Endothelial cell of umbilical vein (primary cell): ENCODE measurements at regions not wholly inside any gene's neighbourhood (a gene's known extent, or its start where the extent isn't known, plus 50 kb on each side); places are given as distances from the start of the nearest gene placed in this dataset.

Experiments
- BruUV-seq: library from RNA; stranded (reverse); fragments of 400-500 nt; replicated peaks from 2 replicates; lab custom pipeline; 2021; lab: Mats Ljungman, UMichigan
- CTCF ChIA-PET: fragments of 300-600, 350-600 bp; sonication (Branson Sonifier 250); formaldehyde crosslinking; loops from one replicate; lab custom pipeline; 2021; ENCODE audit warnings: antibody characterized with exemption, inconsistent platforms; lab: Charles Lee
- POLR2A ChIA-PET: fragments of 300-600, 350-600 bp; sonication (Branson Sonifier 250); formaldehyde crosslinking; loops from one replicate; lab custom pipeline; 2021; ENCODE audit warnings: antibody characterized with exemption, inconsistent platforms; lab: Charles Lee
- DNase-seq: peaks from one replicate; pipeline ENCODE4 v3.0.0-alpha.2; 2011; ENCODE audit warnings: low read depth, low spot score
- FAIRE-seq: peaks from 2 replicates; lab custom pipeline; 2011; peaks lifted over from hg19 to GRCh38; lab: Jason Lieb, UNC
- H2AFZ ChIP-seq: 2 replicates; pipeline ENCODE4 v1.6.0; 2012; ENCODE audit warnings: low read depth, low read length, control low read depth, inconsistent platforms
- H3K27ac ChIP-seq: 2 replicates; pipeline ENCODE4 v1.5.1; 2011; ENCODE audit warnings: low read depth, mild to moderate bottlenecking, control low read depth, low read length, moderate library complexity; ENCODE audit not compliant: insufficient read depth
- H3K27me3 ChIP-seq, 2 experiments: 2 replicates each; pipeline versions ENCODE4 v1.6.0 to v1.6.1; 2011; ENCODE audit warnings: low read length in 2 of 2, mixed read lengths in 1 of 2; ENCODE audit not compliant: control insufficient read depth in 2 of 2, insufficient read depth in 2 of 2
- H3K36me3 ChIP-seq, 2 experiments: 2 replicates in 1 of 2; 3 replicates in 1 of 2; pipeline ENCODE4 v1.5.1; 2011; ENCODE audit warnings: low read length in 2 of 2, mild to moderate bottlenecking in 1 of 2, moderate library complexity in 1 of 2; ENCODE audit not compliant: control insufficient read depth in 2 of 2, insufficient read depth in 2 of 2; ENCODE audit errors: extremely low read depth in 1 of 2
- H3K4me1 ChIP-seq: 3 replicates; pipeline ENCODE4 v1.5.1; 2011; ENCODE audit warnings: mild to moderate bottlenecking, low read length; ENCODE audit not compliant: control insufficient read depth, insufficient read depth; ENCODE audit errors: extremely low read depth
- H3K4me2 ChIP-seq: 2 replicates; pipeline ENCODE4 v1.6.1; 2011; ENCODE audit warnings: low read length, control low read depth, mixed read lengths; ENCODE audit not compliant: insufficient read depth
- H3K4me3 ChIP-seq, 3 experiments: fragments of 200-600 bp in 1 of 3; sonication (generic), shearing (Covaris generic) in 1 of 3; replicated peaks in 1 of 3; 2 replicates each; pipeline ENCODE4 v1.5.1; 2011 to 2016; ENCODE audit warnings: control low read depth in 3 of 3, low read length in 3 of 3, mild to moderate bottlenecking in 2 of 3, inconsistent platforms in 1 of 3, low read depth in 1 of 3, moderate library complexity in 1 of 3; ENCODE audit not compliant: insufficient read depth in 1 of 3
- H3K79me2 ChIP-seq: 2 replicates; pipeline ENCODE4 v1.6.0; 2012; ENCODE audit warnings: low read length, inconsistent platforms; ENCODE audit not compliant: control insufficient read depth, insufficient read depth
- H3K9ac ChIP-seq: replicated peaks from 2 replicates; pipeline ENCODE3; 2011; ENCODE audit warnings: low read length, control low read depth; ENCODE audit not compliant: insufficient read depth; ENCODE audit errors: extremely low read depth
- H3K9me1 ChIP-seq: replicated peaks from 3 replicates; pipeline ENCODE4 v1.6.0; 2011; ENCODE audit warnings: mild to moderate bottlenecking, low read length; ENCODE audit not compliant: control insufficient read depth, insufficient read depth; ENCODE audit errors: extremely low read depth
- H3K9me3 ChIP-seq: replicated peaks from 2 replicates; pipeline ENCODE4 v1.5.1; 2012; ENCODE audit warnings: low read length, inconsistent platforms; ENCODE audit not compliant: control insufficient read depth, insufficient read depth
- H4K20me1 ChIP-seq: replicated peaks from 2 replicates; pipeline ENCODE3; 2011; ENCODE audit warnings: mild to moderate bottlenecking, low read length; ENCODE audit not compliant: control insufficient read depth, insufficient read depth; ENCODE audit errors: extremely low read depth
- CTCF ChIP-seq, 2 donors: IDR thresholded peaks; 1 replicate in 1 of 2; 2 replicates in 1 of 2; pipeline ENCODE4 v1.5.1; 2011; ENCODE audit warnings: low read length in 2 of 2, mild to moderate bottlenecking in 2 of 2, moderate library complexity in 2 of 2, control low read depth in 1 of 2, inconsistent platforms in 1 of 2, low read depth in 1 of 2; ENCODE audit not compliant: insufficient read depth in 1 of 2; ENCODE audit errors: extremely low read depth in 1 of 2
- EZH2 ChIP-seq: IDR thresholded peaks from 2 replicates; pipeline ENCODE4 v1.6.1; 2012; ENCODE audit warnings: borderline replicate concordance, low read depth, mild to moderate bottlenecking, moderate library complexity, low read length, inconsistent platforms; ENCODE audit not compliant: severe bottlenecking
- FOS ChIP-seq: IDR thresholded peaks from 2 replicates; pipeline ENCODE4 v1.6.1; 2011; ENCODE audit warnings: mild to moderate bottlenecking, low read length, moderate library complexity, borderline replicate concordance; ENCODE audit not compliant: insufficient read depth
- GATA2 ChIP-seq: IDR thresholded peaks from 2 replicates; pipeline ENCODE4 v1.7.0; 2011; ENCODE audit warnings: low read depth, mild to moderate bottlenecking, moderate library complexity, mixed read lengths, low read length; ENCODE audit not compliant: insufficient read length, insufficient read depth
- MAX ChIP-seq: IDR thresholded peaks from 2 replicates; pipeline ENCODE4 v1.6.1; 2011; ENCODE audit not compliant: insufficient read depth, insufficient read length
- POLR2A ChIP-seq: IDR thresholded peaks from 2 replicates; pipeline ENCODE4 v1.6.1; 2012; ENCODE audit warnings: low read depth, mild to moderate bottlenecking, control low read depth, low read length
- POLR2AphosphoS5 ChIP-seq: IDR thresholded peaks from 2 replicates; pipeline ENCODE4 v1.6.1; 2012; ENCODE audit warnings: low read depth, mild to moderate bottlenecking, control low read depth, low read length, moderate library complexity; ENCODE audit not compliant: insufficient read depth
- dilution Hi-C: fragments of 300-500 bp; cut with MboI; formaldehyde crosslinking; loops from one replicate; pipeline ENCODE4 v1.15.0; 2019; ENCODE audit warnings: low sequenced_read_pairs; ENCODE audit not compliant: extremely low pct_ligation_motif_present
- intact Hi-C: fragments of 100-400 bp; cut with micrococcal nuclease; formaldehyde crosslinking; loops from one replicate; pipeline ENCODE4 v1.10.0; 2022

GRCh38 chr5:145433077-145433476 lies 402.1 kb downstream of the PRELID2 start:
- H3K4me2 ChIP-seq: no peak overlapping the region
- TF ChIP-seq POLR2AphosphoS5 (no peak), FOS (no peak), MAX (no peak), EZH2 (no peak), CTCF (IDR thresholded peaks at IDR 0.05; ENCODE audit: extremely low read depth in 1 of 2, insufficient read depth in 1 of 2, low read depth in 1 of 2, low read length in 2 of 2) (no peak), POLR2A (no peak), GATA2 (no peak)

More at GRCh38 chr5:145433077-145433476, 402.1 kb downstream of the PRELID2 start:
- H4K20me1 ChIP-seq: no peaks in the 10 kb centered on the region
- dilution Hi-C loops (no loop called here), intact Hi-C loops (no loop called here)
- H3K27ac ChIP-seq: no peak overlapping the region
- ChIA-PET POLR2A (no interaction called here), CTCF (interaction anchor here (1.7 kb wide), 1 partner anchor 25 kb away, joined by 3 read pairs; no protein-coding TSS in a partner anchor)
- no peaks in the 10 kb centered on the region for H3K27me3 ChIP-seq
- H3K36me3 ChIP-seq: no peaks in the 10 kb centered on the region
- FAIRE-seq: no peak
- no peak overlapping the region for H3K9ac ChIP-seq
- no peak for DNase-seq
- H3K4me1 ChIP-seq: no peaks in the 10 kb centered on the region
- no TSS peak for BruUV-seq
- H3K9me1 ChIP-seq: no peaks in the 10 kb centered on the region
- H3K79me2 ChIP-seq: no peaks in the 10 kb centered on the region
- H3K4me3 ChIP-seq: no peak overlapping the region
- H2AFZ ChIP-seq: no peak overlapping the region
- H3K9me3 ChIP-seq: no peaks in the 10 kb centered on the region
